Activated naive CD4-positive, alpha-beta T cell treated with anti-CD3 and anti-CD28 coated beads for 36 hours (primary cell): ENCODE measurements at regions not wholly inside any gene's neighbourhood (a gene's known extent, or its start where the extent isn't known, plus 50 kb on each side); places are given as distances from the start of the nearest gene placed in this dataset.

Source experiments
- CTCF ChIA-PET: fragments of 350-600 bp; sonication (Branson Sonifier 250); formaldehyde crosslinking; loops from one replicate; lab custom pipeline; 2021; ENCODE audit warnings: antibody characterized with exemption; lab: Charles Lee
- DNase-seq: peaks from one replicate; pipeline ENCODE4 v3.0.0-alpha.2; 2020
- H3K27ac Mint-ChIP-seq: one replicate; pipeline ENCODE4 v1.8.0; 2021; ENCODE audit warnings: mild to moderate bottlenecking, mixed read lengths
- H3K27me3 Mint-ChIP-seq: one replicate; pipeline ENCODE4 v1.8.0; 2021; ENCODE audit warnings: low read depth, mixed read lengths
- H3K36me3 Mint-ChIP-seq: one replicate; pipeline ENCODE4 v1.8.0; 2021; ENCODE audit warnings: low read depth, mixed read lengths
- H3K4me1 Mint-ChIP-seq: one replicate; pipeline ENCODE4 v1.8.0; 2021; ENCODE audit warnings: low read depth, mixed read lengths
- H3K4me3 Mint-ChIP-seq: one replicate; pipeline ENCODE4 v1.8.0; 2021; ENCODE audit warnings: mild to moderate bottlenecking, moderate library complexity, mixed read lengths
- H3K9me3 Mint-ChIP-seq: one replicate; pipeline ENCODE4 v1.8.0; 2021; ENCODE audit warnings: mixed read lengths
- intact Hi-C: fragments of 100-400 bp; cut with micrococcal nuclease; formaldehyde crosslinking; loops from one replicate; pipeline ENCODE4 v1.15.1; 2023

DNA sequence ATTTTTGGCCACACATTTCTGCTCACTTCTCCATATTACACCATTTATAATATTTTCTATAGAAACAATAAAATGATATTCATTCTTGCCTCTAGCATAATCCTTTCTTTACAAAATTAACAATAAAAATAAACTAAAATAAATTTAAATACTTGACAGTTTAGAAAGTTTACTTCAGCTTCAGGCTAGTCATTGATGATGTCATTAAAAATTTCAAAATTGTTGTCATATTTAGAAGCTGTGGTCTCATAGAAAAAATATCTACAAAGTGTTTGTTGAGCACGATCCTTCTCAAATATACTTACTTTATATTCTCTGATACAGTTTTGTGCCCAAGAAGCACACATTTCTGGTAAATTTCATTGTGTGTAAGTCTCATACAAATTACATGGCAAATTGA is 717.4 kb upstream of the CITED2 start:
- intact Hi-C loops, result no loop called here
- no peak for DNase-seq
- Mint-ChIP-seq H3K9me3 (no peaks in the 10 kb centered on the region), H3K36me3 (no peaks in the 10 kb centered on the region), H3K27me3 (peaks cover 1% of the 10 kb centered on the region), H3K27ac (no peak overlapping the region), H3K4me3 (no peak overlapping the region), H3K4me1 (no peaks in the 10 kb centered on the region)
- CTCF ChIA-PET, result interaction anchor here (0.6 kb wide), 1 partner anchor 9 kb away, joined by 4 read pairs; no protein-coding TSS in a partner anchor

DNA sequence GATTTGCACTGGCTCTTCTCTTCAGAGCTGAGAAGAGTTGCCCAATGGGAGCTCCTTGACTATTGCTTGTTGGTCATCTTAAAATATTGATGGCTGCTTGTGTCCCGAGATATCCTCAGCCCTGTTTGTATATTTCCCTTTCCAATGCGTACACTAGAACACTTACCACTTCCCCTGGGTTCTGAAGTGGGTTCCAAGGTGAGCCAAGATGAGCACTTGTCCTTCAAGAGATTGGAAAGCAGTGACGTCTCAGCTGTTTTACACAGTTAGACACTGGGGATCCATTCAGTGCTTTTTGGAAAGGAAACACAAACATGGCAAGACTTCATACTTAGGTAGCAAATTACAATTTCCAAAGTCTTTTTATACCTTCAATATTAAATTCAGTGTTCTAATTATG is 716.4 kb upstream of the CITED2 start:
- CTCF ChIA-PET, result no interaction called here
- H3K4me3 Mint-ChIP-seq, result no peak overlapping the region
- H3K27ac Mint-ChIP-seq, result no peak overlapping the region
- H3K27me3 Mint-ChIP-seq, result peaks cover 2% of the 10 kb centered on the region
- no peaks in the 10 kb centered on the region for H3K4me1 Mint-ChIP-seq
- no peak for DNase-seq
- no peaks in the 10 kb centered on the region for H3K9me3 Mint-ChIP-seq
- intact Hi-C loops, result no loop called here
- H3K36me3 Mint-ChIP-seq, result no peaks in the 10 kb centered on the region

DNA sequence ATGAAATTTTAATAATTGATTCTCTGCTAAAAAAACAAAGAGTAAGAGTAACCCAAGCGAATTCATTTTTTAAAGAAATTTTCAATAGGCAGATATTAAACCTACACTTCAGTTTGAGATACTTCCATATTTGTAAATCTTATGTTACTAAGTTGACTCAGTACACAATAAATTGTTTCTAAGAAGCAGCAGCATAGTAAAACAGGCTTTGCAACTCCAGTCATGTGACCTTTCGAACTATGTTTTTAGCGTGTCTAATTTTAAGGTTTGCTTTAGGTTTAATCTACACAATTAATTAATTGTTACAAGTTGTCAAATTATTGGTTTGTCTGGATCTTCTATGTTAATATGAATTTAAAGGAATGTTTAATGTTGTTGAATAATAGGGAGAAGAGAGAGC is 708.9 kb upstream of the CITED2 start:
- peaks cover 4% of the 10 kb centered on the region for H3K27me3 Mint-ChIP-seq
- H3K27ac Mint-ChIP-seq, result no peak overlapping the region

DNA sequence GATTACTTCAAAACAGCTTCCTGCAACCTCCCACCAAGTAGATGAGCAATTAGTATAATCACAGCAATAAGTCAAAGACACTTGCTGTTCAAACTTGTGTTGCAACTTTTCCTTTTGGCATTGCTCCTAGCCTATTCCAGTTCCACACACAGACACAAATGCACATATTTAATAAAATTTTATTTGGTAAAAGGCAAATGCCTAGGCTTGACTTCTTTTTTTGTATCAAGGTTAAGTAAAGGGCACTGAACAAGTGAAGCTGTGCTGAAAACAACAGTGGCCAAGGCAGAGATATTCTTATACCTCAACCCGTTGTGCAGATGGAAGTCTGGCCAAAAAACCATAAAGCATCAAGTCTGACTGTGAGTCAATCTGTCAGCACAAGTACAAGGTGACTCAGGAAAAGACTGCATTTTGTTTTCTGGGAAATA is 708.4 kb upstream of the CITED2 start:
- Mint-ChIP-seq H3K4me1 (no peaks in the 10 kb centered on the region), H3K36me3 (no peaks in the 10 kb centered on the region)
- CTCF ChIA-PET, result interaction anchor here (0.6 kb wide), 1 partner anchor 9 kb away, joined by 4 read pairs; no protein-coding TSS in a partner anchor

More for the DNA sequence above, 708.9 kb upstream of the CITED2 start:
- intact Hi-C loops, result no loop called here
- CTCF ChIA-PET, result no interaction called here
- H3K9me3 Mint-ChIP-seq, result no peaks in the 10 kb centered on the region
- no peak for DNase-seq
- H3K4me3 Mint-ChIP-seq, result no peak overlapping the region
- H3K36me3 Mint-ChIP-seq, result no peaks in the 10 kb centered on the region
- H3K4me1 Mint-ChIP-seq, result no peaks in the 10 kb centered on the region

DNA sequence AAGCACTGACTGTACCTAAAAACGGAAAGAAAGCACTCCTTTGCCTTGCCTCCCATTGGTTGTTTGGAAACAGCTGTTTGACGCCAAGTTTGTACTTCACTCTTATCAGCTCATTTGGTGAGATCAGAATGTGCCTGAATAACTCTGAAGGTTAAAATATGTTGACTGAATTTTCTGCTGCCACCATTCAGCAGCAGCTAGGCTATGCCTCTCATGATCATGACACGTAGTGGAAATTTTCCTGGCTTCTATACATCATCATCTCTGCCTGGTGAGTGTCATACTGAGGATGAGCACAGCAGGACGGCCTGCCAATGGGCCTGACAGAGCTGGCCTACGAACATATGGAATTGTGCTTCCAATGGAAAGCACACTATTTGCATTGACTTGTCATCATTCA is 704.9 kb upstream of the CITED2 start:
- no peaks in the 10 kb centered on the region for H3K4me1 Mint-ChIP-seq
- intact Hi-C loops, result no loop called here
- no peaks in the 10 kb centered on the region for H3K9me3 Mint-ChIP-seq
- no peak for DNase-seq
- CTCF ChIA-PET, result interaction anchor here (0.7 kb wide), 1 partner anchor 16 kb away, joined by 3 read pairs; no protein-coding TSS in a partner anchor
- H3K36me3 Mint-ChIP-seq, result no peaks in the 10 kb centered on the region
- no peak overlapping the region for H3K27ac Mint-ChIP-seq
- H3K4me3 Mint-ChIP-seq, result no peak overlapping the region
- H3K27me3 Mint-ChIP-seq, result peaks cover 9% of the 10 kb centered on the region

More for the DNA sequence above, 708.4 kb upstream of the CITED2 start:
- no peak overlapping the region for H3K27ac Mint-ChIP-seq
- intact Hi-C loops, result no loop called here
- no peak for DNase-seq
- H3K4me3 Mint-ChIP-seq, result no peak overlapping the region
- H3K9me3 Mint-ChIP-seq, result no peaks in the 10 kb centered on the region
- H3K27me3 Mint-ChIP-seq, result peaks cover 4% of the 10 kb centered on the region

DNA sequence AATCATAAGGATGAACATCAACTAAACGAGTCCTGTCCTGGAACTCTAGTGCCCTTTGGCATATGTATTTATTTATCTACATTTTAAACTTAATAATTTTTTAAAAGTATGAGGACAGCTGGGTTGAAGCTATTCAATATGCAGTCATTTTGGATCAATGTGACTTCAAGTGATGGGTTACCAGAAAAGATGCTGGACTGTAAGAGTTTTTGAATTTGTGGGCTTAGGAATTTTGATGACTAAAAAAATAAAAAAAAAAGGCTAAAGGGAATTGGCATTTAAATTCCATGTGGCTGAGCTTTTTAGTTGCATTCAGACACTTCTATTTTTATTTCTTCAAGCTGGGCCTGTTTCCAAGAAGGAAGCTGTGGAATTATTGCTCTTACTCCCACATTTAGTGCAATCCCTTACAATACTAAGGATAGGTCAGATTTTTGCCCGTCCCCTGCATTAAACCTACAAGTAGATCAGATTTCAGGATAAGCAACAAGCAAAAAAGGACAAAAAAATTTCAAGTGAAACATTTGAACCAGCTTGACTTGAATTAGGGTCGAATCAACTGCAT is 704.2 kb upstream of the CITED2 start:
- Mint-ChIP-seq H3K27ac (no peak overlapping the region), H3K4me3 (no peak overlapping the region), H3K27me3 (peaks cover 13% of the 10 kb centered on the region), H3K4me1 (no peaks in the 10 kb centered on the region), H3K36me3 (no peaks in the 10 kb centered on the region), H3K9me3 (no peaks in the 10 kb centered on the region)
- intact Hi-C loops, result no loop called here
- CTCF ChIA-PET, result no interaction called here
- DNase-seq, result no peak

DNA sequence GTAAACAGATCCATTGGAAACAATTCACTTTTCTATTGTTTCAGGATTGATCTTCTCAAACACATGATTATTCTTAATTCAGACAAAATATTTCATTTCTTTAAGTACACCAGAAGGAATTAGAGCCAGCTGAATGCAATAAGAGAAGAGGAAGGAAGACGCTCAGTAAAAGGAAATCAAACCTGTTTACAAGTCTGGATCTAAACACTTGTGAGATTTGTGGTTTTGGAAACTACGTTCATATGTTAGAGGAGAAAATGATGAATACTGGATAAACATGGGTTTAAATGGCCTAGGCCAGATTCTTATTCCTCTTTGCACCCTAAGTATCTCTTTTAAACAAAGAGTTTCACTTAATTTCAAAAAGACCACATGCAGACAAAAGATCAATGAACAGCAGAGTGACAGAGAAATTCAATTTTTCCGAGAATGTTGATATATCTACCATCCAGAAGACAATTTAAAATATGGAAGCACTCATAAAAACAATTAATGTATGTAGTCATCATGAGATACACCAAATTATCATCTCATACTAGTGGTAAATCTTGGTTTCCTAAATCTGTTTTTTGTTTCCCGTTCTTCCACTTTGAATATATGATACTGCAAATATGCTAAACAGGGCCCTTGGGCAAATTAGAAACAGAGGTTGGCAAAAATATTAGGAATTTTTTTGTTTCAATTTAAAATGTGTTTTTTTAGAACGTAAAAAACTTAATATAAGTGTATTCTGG is 703.5 kb upstream of the CITED2 start:
- Mint-ChIP-seq H3K36me3 (no peaks in the 10 kb centered on the region), H3K4me3 (no peak overlapping the region), H3K27ac (no peak overlapping the region), H3K9me3 (no peaks in the 10 kb centered on the region), H3K4me1 (no peaks in the 10 kb centered on the region), H3K27me3 (peaks cover 13% of the 10 kb centered on the region)
- DNase-seq, result no peak
- CTCF ChIA-PET, result no interaction called here
- intact Hi-C loops, result no loop called here

DNA sequence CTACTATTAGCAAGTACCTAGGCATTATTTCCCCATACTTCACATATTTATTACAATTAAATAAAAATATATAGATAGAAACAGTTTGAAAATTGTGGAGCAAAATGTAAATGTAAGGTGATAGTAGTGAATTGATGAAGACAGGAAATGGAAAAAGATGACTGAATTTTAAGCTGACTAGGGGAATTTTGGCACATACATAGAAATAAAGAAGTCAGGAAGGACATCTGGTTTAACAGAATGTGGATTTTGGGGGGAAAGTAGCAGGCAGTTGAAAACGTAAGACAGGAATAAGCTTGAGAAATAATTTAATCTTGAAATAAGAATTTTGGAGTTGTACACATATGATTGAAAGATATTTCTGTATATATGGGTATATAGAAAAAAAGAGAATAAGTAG is 701.7 kb upstream of the CITED2 start:
- Mint-ChIP-seq H3K27me3 (peaks cover 13% of the 10 kb centered on the region), H3K4me1 (no peaks in the 10 kb centered on the region), H3K4me3 (no peak overlapping the region), H3K27ac (no peak overlapping the region), H3K36me3 (no peaks in the 10 kb centered on the region), H3K9me3 (no peaks in the 10 kb centered on the region)
- DNase-seq, result no peak
- intact Hi-C loops, result no loop called here
- CTCF ChIA-PET, result no interaction called here

DNA sequence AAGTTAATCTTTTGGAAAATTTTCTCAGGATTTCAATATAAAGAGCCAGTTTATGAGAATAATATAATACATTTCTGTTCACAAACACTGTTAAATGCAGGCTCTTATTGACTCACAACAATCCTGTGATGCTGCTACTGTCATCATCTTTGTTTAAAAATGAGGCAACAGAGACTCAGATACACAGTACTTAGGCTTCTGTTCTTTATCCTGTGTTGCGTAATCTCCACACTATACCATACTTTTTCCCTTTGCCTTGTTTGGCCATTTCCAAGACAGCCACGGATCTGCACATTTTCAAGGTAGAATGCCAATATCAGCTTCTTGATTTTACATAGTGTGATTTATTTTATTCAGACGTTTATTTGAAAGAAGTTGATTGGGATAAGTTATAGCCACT is 699.0 kb upstream of the CITED2 start:
- H3K27me3 Mint-ChIP-seq, result peaks cover 11% of the 10 kb centered on the region
- H3K36me3 Mint-ChIP-seq, result no peaks in the 10 kb centered on the region
- intact Hi-C loops, result no loop called here
- no peak overlapping the region for H3K27ac Mint-ChIP-seq
- no peaks in the 10 kb centered on the region for H3K4me1 Mint-ChIP-seq
- no peak overlapping the region for H3K4me3 Mint-ChIP-seq
- no peak for DNase-seq
- CTCF ChIA-PET, result no interaction called here
- H3K9me3 Mint-ChIP-seq, result no peaks in the 10 kb centered on the region

DNA sequence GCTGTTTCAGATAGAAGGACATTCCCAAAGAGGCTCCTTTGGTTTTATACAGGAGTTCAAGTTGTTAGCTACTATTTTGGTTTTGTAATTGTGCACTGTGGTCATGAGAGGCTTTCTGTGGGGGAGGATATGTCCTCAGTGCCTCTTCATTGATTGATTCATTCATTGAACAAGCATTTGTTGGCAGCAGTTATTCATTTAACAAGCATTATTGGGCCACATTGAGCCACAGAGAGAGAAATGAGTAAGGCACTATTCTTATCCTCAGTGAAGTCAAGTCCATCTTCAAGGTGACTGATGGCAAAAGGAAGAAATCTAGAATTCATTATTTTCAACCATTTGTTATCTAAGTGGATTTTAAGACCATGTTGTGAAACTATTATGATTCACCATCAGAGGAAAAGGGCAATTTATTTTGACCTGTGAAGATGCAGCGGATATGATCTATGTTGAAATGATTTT is 697.2 kb upstream of the CITED2 start:
- intact Hi-C loops, result no loop called here
- no peak overlapping the region for H3K27ac Mint-ChIP-seq
- H3K4me3 Mint-ChIP-seq, result no peak overlapping the region
- H3K4me1 Mint-ChIP-seq, result no peaks in the 10 kb centered on the region
- no peaks in the 10 kb centered on the region for H3K36me3 Mint-ChIP-seq
- no peak for DNase-seq
- CTCF ChIA-PET, result no interaction called here
- H3K27me3 Mint-ChIP-seq, result peaks cover 15% of the 10 kb centered on the region
- H3K9me3 Mint-ChIP-seq, result no peaks in the 10 kb centered on the region

DNA sequence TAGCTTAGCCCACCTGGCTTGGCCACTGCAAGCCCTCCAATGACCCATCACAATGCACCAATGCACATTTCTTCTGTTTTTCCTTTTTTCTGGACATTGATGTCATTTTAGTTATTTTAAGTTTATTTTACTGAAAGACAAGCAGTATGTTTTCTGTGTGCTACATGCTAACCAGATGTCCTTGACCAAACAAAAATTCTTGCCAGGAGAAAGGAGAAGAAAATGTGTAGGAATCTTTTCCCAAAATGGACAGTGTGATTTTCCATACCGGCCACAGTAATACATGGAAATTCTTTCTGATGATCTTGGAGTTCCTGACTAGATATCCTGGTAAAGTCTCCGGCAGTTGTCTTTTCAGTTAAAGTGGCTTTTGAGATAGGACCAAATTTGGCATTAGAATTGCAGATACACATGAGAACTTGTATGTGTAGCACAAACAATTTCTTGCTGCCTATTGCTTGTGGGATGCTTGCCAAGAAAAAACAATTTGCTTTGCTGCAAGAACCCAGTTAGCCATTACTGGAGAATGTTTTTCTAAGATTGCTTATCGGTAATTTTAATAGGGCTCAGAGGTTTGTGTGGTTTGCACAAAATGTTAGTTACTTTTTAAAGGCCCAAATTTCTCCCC is 696.5 kb upstream of the CITED2 start:
- Mint-ChIP-seq H3K36me3 (no peaks in the 10 kb centered on the region), H3K4me1 (no peaks in the 10 kb centered on the region), H3K27ac (no peak overlapping the region), H3K27me3 (peaks cover 15% of the 10 kb centered on the region), H3K4me3 (no peak overlapping the region), H3K9me3 (no peaks in the 10 kb centered on the region)
- CTCF ChIA-PET, result no interaction called here
- no peak for DNase-seq
- intact Hi-C loops, result no loop called here

DNA sequence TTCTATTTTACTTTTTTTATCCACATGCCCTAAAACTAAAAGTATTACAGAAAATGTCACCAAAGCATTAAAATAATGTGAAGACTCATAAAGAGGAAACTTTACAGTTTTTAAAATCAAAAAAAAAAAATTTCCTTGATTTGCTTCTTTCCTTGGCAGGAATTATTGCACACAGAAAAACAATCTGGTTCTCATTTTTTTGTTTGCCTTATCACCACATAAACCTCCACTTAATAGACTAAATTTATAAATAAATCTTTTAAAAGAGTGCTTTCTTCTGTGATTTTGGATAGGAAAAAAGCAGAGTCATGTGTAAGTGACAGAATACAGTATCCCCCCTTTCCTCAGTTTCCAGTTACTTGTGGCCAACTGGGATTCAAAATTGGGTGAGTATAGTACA is 695.1 kb upstream of the CITED2 start:
- CTCF ChIA-PET, result no interaction called here
- no peak overlapping the region for H3K27ac Mint-ChIP-seq
- no peak for DNase-seq
- no peaks in the 10 kb centered on the region for H3K9me3 Mint-ChIP-seq
- no peaks in the 10 kb centered on the region for H3K4me1 Mint-ChIP-seq
- no peak overlapping the region for H3K4me3 Mint-ChIP-seq
- peaks cover 9% of the 10 kb centered on the region for H3K27me3 Mint-ChIP-seq
- no peaks in the 10 kb centered on the region for H3K36me3 Mint-ChIP-seq
- intact Hi-C loops, result no loop called here

DNA sequence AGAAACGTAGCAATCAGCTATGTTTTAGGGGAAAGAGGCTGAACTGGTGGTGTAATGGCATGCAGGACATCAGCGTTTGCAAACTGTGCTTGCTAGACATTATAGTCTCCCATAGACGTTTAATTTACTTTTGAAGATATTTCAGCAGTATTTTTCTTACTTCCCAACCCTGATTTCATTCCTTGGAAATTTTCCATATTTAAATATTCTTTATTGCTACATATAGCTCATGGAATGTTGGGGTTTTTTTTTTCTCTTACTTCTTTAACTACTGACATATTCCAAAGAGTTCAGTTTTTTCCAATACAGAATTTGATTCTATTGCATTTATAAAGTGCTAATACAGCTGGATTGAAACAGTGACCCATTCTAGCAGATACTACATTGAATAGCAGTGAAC is 694.4 kb upstream of the CITED2 start:
- no peak overlapping the region for H3K27ac Mint-ChIP-seq
- no peaks in the 10 kb centered on the region for H3K36me3 Mint-ChIP-seq
- no peaks in the 10 kb centered on the region for H3K4me1 Mint-ChIP-seq
- peaks cover 5% of the 10 kb centered on the region for H3K27me3 Mint-ChIP-seq
- intact Hi-C loops, result no loop called here
- CTCF ChIA-PET, result no interaction called here
- no peak overlapping the region for H3K4me3 Mint-ChIP-seq
- no peaks in the 10 kb centered on the region for H3K9me3 Mint-ChIP-seq
- no peak for DNase-seq
